CD4-positive, alpha-beta T cell treated with Interleukin-6 at 100 ng/mL for 8 hours (primary cell): ENCODE measurements at regions not wholly inside any gene's neighbourhood (a gene's known extent, or its start where the extent isn't known, plus 50 kb on each side); places are given as distances from the start of the nearest gene placed in this dataset.
"Not testable (repeated sequence)": the region's sequence is repeated elsewhere in the genome, so short reads cannot be mapped to it uniquely, and the experiment has no call there.

Source experiments
- DNase-seq: peaks from one replicate; pipeline ENCODE4 v3.0.0-alpha.2; 2020; ENCODE audit warnings: mixed read lengths, low spot score

- no peak for DNase-seq
Observed at GRCh38 chr12:114501474-114501807, 95.5 kb upstream of the TBX5 start.

- no peak for DNase-seq
Observed at GRCh38 chr12:114500775-114501473, 95.0 kb upstream of the TBX5 start.

- DNase-seq, result no peak
Observed at GRCh38 chr12:114500131-114500530, 94.2 kb upstream of the TBX5 start.

- DNase-seq, result no peak
Observed at GRCh38 chr12:114499338-114499737, 93.4 kb upstream of the TBX5 start.

GRCh38 chr12:114491916-114492315, 86.0 kb upstream of the TBX5 start:
- DNase-seq, result no peak

- not testable (repeated sequence) for DNase-seq
Observed at GRCh38 chr12:114484822-114485459, 79.0 kb upstream of the TBX5 start.

- no peak for DNase-seq
Observed at GRCh38 chr12:114483996-114484395, 78.1 kb upstream of the TBX5 start.

GRCh38 chr12:114481200-114481535, 75.2 kb upstream of the TBX5 start:
- no peak for DNase-seq

- no peak for DNase-seq
Observed at GRCh38 chr12:114480337-114481199, 74.6 kb upstream of the TBX5 start.

- no peak for DNase-seq
Observed at GRCh38 chr12:114479831-114480230, 73.9 kb upstream of the TBX5 start.

- no peak for DNase-seq
Observed at GRCh38 chr12:114478865-114479264, 72.9 kb upstream of the TBX5 start.

GRCh38 chr12:114477989-114478395, 72.0 kb upstream of the TBX5 start:
- DNase-seq, result no peak

GRCh38 chr12:114476159-114476558, 70.2 kb upstream of the TBX5 start:
- DNase-seq, result no peak

GRCh38 chr12:114473717-114474116, 67.8 kb upstream of the TBX5 start:
- DNase-seq, result no peak

GRCh38 chr12:114473018-114473417, 67.1 kb upstream of the TBX5 start:
- no peak for DNase-seq

GRCh38 chr12:114457620-114458019, 51.7 kb upstream of the TBX5 start:
- DNase-seq, result no peak
